ENCODE measurements at regions not wholly inside any gene's neighbourhood (a gene's known extent, or its start where the extent isn't known, plus 50 kb on each side); places are given as distances from the start of the nearest gene placed in this dataset.

- peaks cover 73% of the 10 kb centered on the region in 2 experiments for H3K9me3 Mint-ChIP-seq
- H3K9ac ChIP-seq (ENCODE audit: extremely low read depth, insufficient read length, low read length) = no peak overlapping the region
- WGBS (ENCODE audit: extremely low coverage, insufficient read length, low lambda C conversion rate) = no CpG with 5 or more reads among the region's 4 CpGs
Observed at GRCh38 chrX:78213331-78213730, 73.9 kb upstream of the TAF9B start.

More at GRCh38 chrX:78213331-78213730, 73.9 kb upstream of the TAF9B start:
- H4K91ac ChIP-seq (ENCODE audit: insufficient read length, low read depth, low read length) = no peak overlapping the region
- TF ChIP-seq, protein P1, sequence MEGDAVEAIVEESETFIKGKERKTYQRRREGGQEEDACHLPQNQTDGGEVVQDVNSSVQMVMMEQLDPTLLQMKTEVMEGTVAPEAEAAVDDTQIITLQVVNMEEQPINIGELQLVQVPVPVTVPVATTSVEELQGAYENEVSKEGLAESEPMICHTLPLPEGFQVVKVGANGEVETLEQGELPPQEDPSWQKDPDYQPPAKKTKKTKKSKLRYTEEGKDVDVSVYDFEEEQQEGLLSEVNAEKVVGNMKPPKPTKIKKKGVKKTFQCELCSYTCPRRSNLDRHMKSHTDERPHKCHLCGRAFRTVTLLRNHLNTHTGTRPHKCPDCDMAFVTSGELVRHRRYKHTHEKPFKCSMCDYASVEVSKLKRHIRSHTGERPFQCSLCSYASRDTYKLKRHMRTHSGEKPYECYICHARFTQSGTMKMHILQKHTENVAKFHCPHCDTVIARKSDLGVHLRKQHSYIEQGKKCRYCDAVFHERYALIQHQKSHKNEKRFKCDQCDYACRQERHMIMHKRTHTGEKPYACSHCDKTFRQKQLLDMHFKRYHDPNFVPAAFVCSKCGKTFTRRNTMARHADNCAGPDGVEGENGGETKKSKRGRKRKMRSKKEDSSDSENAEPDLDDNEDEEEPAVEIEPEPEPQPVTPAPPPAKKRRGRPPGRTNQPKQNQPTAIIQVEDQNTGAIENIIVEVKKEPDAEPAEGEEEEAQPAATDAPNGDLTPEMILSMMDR (conservative IDR thresholded peaks at IDR 0.05) = no peak
- H2BK5ac ChIP-seq (ENCODE audit: insufficient read length, low read length) = no peak overlapping the region
- H2AFZ ChIP-seq (ENCODE audit: low read length) = no peak overlapping the region
- no peak overlapping the region for H2BK12ac ChIP-seq (ENCODE audit: insufficient read length, low read depth, low read length)
- Mint-ChIP-seq H3K4me1 (peaks cover 3% of the 10 kb centered on the region in 2 experiments; a peak in 2 of 4 replicates), H3K27ac (no peak overlapping the region; a peak in 1 of 7 replicates), H3K4me3 (no peak overlapping the region), H3K27me3 (ENCODE audit: low read depth) (no peaks in the 10 kb centered on the region; the same call in 1 of the 2 replicates), H3K36me3 (ENCODE audit: insufficient read depth in 1 of 3, low read depth in 3 of 3) (peaks cover 0 to 4% (median 4%) of the 10 kb centered on the region in 3 experiments; a peak in 4 of 7 replicates)
- no peak overlapping the region for H4K5ac ChIP-seq (ENCODE audit: insufficient read length, low read depth, low read length)
- no peak overlapping the region for H2BK15ac ChIP-seq (ENCODE audit: low read depth, low read length)
- H4K20me1 ChIP-seq (ENCODE audit: control insufficient read depth, insufficient read depth, insufficient read length) = no peaks in the 10 kb centered on the region
- no peak overlapping the region for H3K56ac ChIP-seq (ENCODE audit: insufficient read length, low read depth, low read length)
- H3K23me2 ChIP-seq (ENCODE audit: insufficient read length, low read depth, low read length, poor library complexity, severe bottlenecking) = no peaks in the 10 kb centered on the region
- DNase-seq = no peak
- H3K4me2 ChIP-seq (ENCODE audit: insufficient read depth, insufficient read length, low read length) = no peak overlapping the region
- H4K8ac ChIP-seq (replicated peaks; ENCODE audit: insufficient read length, low read depth, low read length) = no peak overlapping the region
- H2BK20ac ChIP-seq (ENCODE audit: low read depth, low read length, poor library complexity, severe bottlenecking) = no peak overlapping the region
- no peaks in the 10 kb centered on the region for H3K27me3 ChIP-seq (ENCODE audit: insufficient read depth, low read length)
- H2AK5ac ChIP-seq (ENCODE audit: insufficient read length, low read length) = no peak overlapping the region
- H3T11ph ChIP-seq (ENCODE audit: low read length) = no peak overlapping the region
- H3K18ac ChIP-seq (ENCODE audit: insufficient read length, low read depth, low read length) = no peak overlapping the region
- H2BK120ac ChIP-seq (ENCODE audit: low read depth, low read length, poor library complexity, severe bottlenecking) = no peak overlapping the region
- no peaks in the 10 kb centered on the region for H3K79me1 ChIP-seq (ENCODE audit: insufficient read depth, low read depth, low read length, poor library complexity, severe bottlenecking)
- no peaks in the 10 kb centered on the region for H3K4me1 ChIP-seq (ENCODE audit: insufficient read depth, low read length)
- no peaks in the 10 kb centered on the region for H3K9me3 ChIP-seq (ENCODE audit: control insufficient read depth, low read depth, low read length)
- no peak overlapping the region for H3K27ac ChIP-seq (ENCODE audit: insufficient read length, low read depth, low read length)
- H3K79me2 ChIP-seq (ENCODE audit: insufficient read depth, low read length) = no peaks in the 10 kb centered on the region
- H3K4ac ChIP-seq (ENCODE audit: low read depth, low read length) = no peak overlapping the region
- H3K14ac ChIP-seq (ENCODE audit: insufficient read depth, low read length) = no peak overlapping the region
- no peak overlapping the region for H3K23ac ChIP-seq (ENCODE audit: insufficient read length, low read depth, low read length)
